Stimulated activated naive B cell treated with anti-CD40 and anti-IgM and Interleukin-4, amounts not matched to agents 10 μg/mL and 1 μg/mL and 100 μg/mL, for 72 hours (primary cell): ENCODE measurements at regions not wholly inside any gene's neighbourhood (a gene's known extent, or its start where the extent isn't known, plus 50 kb on each side); places are given as distances from the start of the nearest gene placed in this dataset.

Experiments
- ATAC-seq, 2 donors: fragments of 150-1000 bp; cut with Tn5 transposase; replicated peaks; 2 replicates each; pipeline ENCODE4 v1.10.0; 2021; ENCODE audit warnings: moderate library complexity in 1 of 2
- DNase-seq: peaks from one replicate; pipeline ENCODE4 v3.0.0; 2021
- H3K27ac Mint-ChIP-seq: one replicate; pipeline ENCODE4 v1.8.0; 2022; ENCODE audit warnings: mild to moderate bottlenecking, mixed read lengths
- H3K27me3 Mint-ChIP-seq, 2 donors: one replicate each; pipeline ENCODE4 v1.8.0; 2022; ENCODE audit warnings: mixed read lengths in 2 of 2
- H3K36me3 Mint-ChIP-seq, 2 donors: one replicate each; pipeline ENCODE4 v1.8.0; 2022; ENCODE audit warnings: mixed read lengths in 2 of 2, mild to moderate bottlenecking in 1 of 2
- H3K4me1 Mint-ChIP-seq, 2 donors: one replicate each; pipeline ENCODE4 v1.8.0; 2022; ENCODE audit warnings: mixed read lengths in 2 of 2, mild to moderate bottlenecking in 1 of 2
- H3K4me3 Mint-ChIP-seq, 2 donors: one replicate each; pipeline ENCODE4 v1.8.0; 2022; ENCODE audit warnings: mild to moderate bottlenecking in 2 of 2, mixed read lengths in 2 of 2, moderate library complexity in 1 of 2
- H3K9me3 Mint-ChIP-seq, 2 donors: one replicate each; pipeline ENCODE4 v1.8.0; 2022; ENCODE audit warnings: mixed read lengths in 2 of 2, mild to moderate bottlenecking in 1 of 2

DNA sequence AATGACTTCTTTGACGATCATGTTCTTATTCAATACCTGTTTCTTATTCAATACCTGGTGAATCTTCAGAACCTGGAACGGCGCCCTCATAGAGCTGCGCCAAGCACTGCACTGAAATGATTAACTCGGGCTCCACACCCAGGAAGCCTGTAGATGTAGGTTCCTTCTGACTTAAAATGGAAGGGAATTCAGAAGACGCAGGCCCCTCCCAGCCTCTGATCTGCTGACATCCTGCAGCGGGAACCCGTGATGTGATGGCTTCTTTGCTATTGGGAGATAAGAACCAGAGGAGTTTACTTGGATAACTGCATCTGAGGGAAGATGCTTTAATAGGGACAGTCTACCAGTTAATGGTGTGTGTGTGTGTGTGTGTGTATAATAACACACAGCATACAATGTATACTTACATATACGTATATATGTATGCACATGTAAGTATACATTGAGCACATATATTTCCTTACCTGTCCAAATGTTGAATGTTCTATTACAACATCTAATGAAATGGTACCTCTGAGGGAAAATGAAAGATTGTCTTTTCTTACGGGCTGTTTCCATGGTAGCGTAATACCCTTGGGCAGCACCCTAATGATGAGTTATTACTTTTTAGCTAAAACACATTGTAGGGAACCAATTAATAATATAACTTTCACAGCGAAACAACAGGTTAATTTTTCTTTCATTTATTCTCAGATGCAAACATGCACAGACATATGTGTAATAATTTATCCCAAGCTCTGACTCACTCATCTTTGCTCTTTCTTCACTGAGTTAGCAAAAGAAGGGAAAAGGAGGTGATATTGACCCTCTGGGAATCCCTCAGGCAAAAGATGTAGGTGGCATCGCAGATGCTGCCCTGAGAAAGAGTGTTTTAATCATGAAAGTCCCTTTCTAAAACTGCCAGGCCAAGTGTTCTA is 379.8 kb downstream of the SIPA1L2 start:
- Mint-ChIP-seq H3K9me3 (peaks cover 0 to 1% of the 10 kb centered on the region in 2 donors), H3K4me3 (no peak overlapping the region), H3K36me3 (no peaks in the 10 kb centered on the region), H3K27me3 (peaks cover 22 to 35% of the 10 kb centered on the region in 2 donors), H3K27ac (no peak overlapping the region), H3K4me1 (no peaks in the 10 kb centered on the region)
- ATAC-seq, result no peak
- no peak for DNase-seq

DNA sequence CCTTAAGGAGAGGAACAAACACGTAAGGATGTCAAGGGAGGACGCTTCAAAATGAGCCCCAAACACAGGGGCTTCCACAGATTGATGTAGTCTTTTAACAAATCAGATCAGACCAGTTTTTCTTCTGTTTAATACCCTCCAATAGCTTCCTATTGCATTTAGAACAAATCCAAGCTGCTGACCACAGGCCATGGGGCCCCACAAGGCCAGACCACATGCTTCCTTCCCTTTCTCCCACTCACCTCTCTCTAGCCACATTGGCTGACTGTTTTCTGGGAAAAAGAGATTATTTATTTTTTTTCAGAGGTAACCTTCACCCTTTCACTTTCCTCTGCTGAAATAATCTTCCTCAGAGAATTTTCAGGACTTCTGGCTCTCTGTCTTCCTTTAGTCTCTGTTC is 380.6 kb downstream of the SIPA1L2 start:
- Mint-ChIP-seq H3K27me3 (peaks cover 22 to 35% of the 10 kb centered on the region in 2 donors), H3K4me3 (no peak overlapping the region), H3K9me3 (peaks cover 0 to 1% of the 10 kb centered on the region in 2 donors), H3K36me3 (no peaks in the 10 kb centered on the region), H3K4me1 (no peaks in the 10 kb centered on the region), H3K27ac (no peak overlapping the region)
- DNase-seq (no peak), ATAC-seq (no peak)

DNA sequence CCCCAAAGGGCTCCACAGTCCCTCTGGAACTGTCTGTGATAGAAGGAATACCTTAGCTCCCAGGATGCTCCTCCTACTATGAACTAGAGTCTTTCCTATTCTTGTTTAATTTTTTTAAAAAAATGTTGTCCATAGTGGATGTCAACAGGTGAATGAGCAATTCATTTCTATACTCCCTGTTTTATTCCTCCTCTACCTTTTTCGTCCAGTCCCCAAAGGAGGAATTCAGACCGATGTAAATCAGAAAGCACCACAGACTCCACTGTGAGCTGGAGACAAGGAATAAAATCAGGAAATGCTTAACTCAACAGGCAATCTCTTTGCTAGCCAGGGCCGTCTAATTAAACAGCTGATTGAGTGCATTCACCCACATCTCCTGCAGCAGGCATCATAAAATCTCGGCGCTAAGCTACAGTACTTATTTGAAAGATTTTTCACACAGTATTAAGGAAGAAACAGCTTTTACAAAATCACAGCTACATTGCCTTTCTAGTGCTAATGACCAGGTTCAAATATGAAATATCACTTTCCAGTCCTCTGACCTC is 381.6 kb downstream of the SIPA1L2 start:
- peaks cover 27 to 39% of the 10 kb centered on the region in 2 donors for H3K27me3 Mint-ChIP-seq
- no peak overlapping the region for H3K27ac Mint-ChIP-seq
- ATAC-seq (no peak), DNase-seq (no peak)
- peaks cover 0 to 1% of the 10 kb centered on the region in 2 donors for H3K9me3 Mint-ChIP-seq
- no peaks in the 10 kb centered on the region for H3K4me1 Mint-ChIP-seq
- H3K4me3 Mint-ChIP-seq, result no peak overlapping the region
- no peaks in the 10 kb centered on the region for H3K36me3 Mint-ChIP-seq

DNA sequence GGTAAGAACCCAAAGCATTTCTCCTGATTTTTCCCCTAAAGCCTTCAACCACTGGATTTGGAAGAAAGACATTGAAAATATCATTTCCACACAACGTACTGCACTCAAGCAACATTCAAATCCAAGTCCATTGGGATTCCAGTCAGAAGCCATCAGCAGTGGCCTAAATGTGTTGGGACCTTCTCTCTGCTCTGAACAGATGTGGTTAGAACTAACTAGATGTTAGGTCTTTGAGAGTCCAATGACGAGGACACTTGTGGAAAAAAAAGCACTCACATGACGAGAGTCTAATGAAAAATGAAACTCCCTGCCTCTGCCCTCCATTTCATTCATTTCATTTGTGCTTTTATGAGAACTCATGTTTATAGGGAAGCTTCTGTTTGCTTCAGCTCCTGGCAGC is 382.3 kb downstream of the SIPA1L2 start:
- DNase-seq (no peak), ATAC-seq (no peak)
- Mint-ChIP-seq H3K4me3 (no peak overlapping the region), H3K27ac (no peak overlapping the region), H3K27me3 (peaks cover 24 to 35% of the 10 kb centered on the region in 2 donors), H3K9me3 (peaks cover 0 to 1% of the 10 kb centered on the region in 2 donors), H3K4me1 (no peaks in the 10 kb centered on the region), H3K36me3 (no peaks in the 10 kb centered on the region)

DNA sequence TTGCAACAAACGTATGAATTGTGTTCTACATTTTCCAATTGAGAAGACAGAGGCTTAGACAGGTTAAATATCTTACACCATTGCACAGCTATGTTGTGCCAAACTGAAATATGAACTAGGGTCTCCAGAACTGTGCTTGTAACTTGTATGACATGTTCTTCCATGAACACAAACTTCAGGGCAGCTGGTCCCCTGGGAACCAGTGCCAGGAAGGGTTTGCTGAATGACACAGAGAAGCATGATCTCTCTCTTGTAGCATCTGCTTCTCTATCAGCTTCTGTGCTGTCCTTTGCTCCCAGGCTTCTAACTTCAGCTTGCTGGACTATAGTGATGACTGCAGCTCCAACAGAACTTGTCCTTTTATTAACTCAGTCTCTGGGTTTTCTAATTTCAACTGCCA is 385.5 kb downstream of the SIPA1L2 start:
- DNase-seq, result no peak
- H3K4me1 Mint-ChIP-seq, result no peaks in the 10 kb centered on the region
- H3K27me3 Mint-ChIP-seq, result peaks cover 14 to 24% of the 10 kb centered on the region in 2 donors
- no peaks in the 10 kb centered on the region for H3K36me3 Mint-ChIP-seq
- ATAC-seq, result no peak
- H3K9me3 Mint-ChIP-seq, result peaks cover 5 to 6% of the 10 kb centered on the region in 2 donors
- no peak overlapping the region for H3K27ac Mint-ChIP-seq
- no peak overlapping the region for H3K4me3 Mint-ChIP-seq

DNA sequence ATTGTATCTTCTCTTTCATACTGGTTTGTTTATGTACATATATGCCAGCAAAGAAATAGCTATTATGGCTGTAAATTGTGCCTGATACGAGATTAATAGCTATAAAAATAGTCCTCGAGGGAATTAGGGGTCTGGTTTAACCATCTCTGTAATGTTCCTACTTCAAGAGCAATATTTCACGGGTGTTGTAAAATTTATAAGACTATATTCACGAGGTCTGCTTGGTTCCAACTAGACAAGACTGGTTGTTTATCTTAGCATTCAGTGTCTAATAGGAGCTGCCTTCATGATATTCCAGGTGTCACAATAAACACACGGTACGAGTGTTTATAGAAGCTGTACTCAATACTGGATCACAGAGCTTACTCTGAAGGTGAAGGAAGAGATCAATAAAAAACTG is 389.9 kb downstream of the SIPA1L2 start:
- Mint-ChIP-seq H3K4me1 (no peaks in the 10 kb centered on the region), H3K27ac (no peak overlapping the region), H3K27me3 (peaks cover 6 to 14% of the 10 kb centered on the region in 2 donors), H3K9me3 (peaks cover 6 to 7% of the 10 kb centered on the region in 2 donors), H3K36me3 (no peaks in the 10 kb centered on the region), H3K4me3 (no peak overlapping the region)
- DNase-seq (no peak), ATAC-seq (no peak)

DNA sequence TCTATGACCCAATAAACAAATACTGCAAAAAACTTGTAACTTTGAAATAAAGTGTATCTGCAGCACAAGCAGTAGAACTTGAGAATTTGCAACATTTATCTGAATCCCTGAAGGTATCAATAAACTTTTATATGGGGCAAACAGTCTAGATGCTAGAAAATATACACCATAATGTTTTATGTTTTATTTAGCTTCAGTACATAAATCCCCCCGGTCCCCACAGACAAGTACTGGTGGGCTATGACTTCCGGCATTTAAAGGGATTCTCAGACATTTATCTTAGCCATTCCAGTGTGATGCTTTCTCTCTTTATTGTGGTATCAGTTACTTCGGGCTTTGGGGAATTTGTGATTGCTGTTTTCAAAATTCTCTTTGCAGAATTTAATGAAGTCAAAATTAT is 390.4 kb downstream of the SIPA1L2 start:
- H3K4me3 Mint-ChIP-seq, result no peak overlapping the region
- no peaks in the 10 kb centered on the region for H3K4me1 Mint-ChIP-seq
- no peak overlapping the region for H3K27ac Mint-ChIP-seq
- H3K36me3 Mint-ChIP-seq, result no peaks in the 10 kb centered on the region
- H3K27me3 Mint-ChIP-seq, result peaks cover 6 to 14% of the 10 kb centered on the region in 2 donors
- H3K9me3 Mint-ChIP-seq, result peaks cover 6 to 7% of the 10 kb centered on the region in 2 donors
- DNase-seq (no peak), ATAC-seq (no peak)

DNA sequence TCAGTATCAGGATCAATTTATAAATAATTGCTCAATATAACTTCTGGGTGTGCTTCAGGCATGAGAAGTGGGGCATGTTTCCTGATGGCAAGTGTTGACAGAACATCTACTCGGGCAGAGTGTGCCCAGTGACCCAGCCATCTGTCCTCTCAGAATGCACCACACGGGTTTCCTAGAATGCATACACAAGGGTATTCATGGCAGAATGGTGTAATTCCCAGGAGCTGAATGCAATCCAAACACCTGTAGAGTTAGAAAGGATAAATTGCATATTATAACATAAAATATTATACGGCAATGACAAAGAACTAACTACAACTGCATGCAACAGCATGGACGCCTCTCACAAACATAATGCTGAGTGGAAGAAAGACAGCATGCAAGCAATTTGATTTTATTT is 391.9 kb downstream of the SIPA1L2 start:
- H3K27me3 Mint-ChIP-seq, result peaks cover 15 to 19% of the 10 kb centered on the region in 2 donors
- ATAC-seq (no peak), DNase-seq (no peak)
- peaks cover 6 to 12% of the 10 kb centered on the region in 2 donors for H3K9me3 Mint-ChIP-seq
- no peak overlapping the region for H3K27ac Mint-ChIP-seq
- no peak overlapping the region for H3K4me3 Mint-ChIP-seq
- no peaks in the 10 kb centered on the region for H3K4me1 Mint-ChIP-seq
- H3K36me3 Mint-ChIP-seq, result no peaks in the 10 kb centered on the region

DNA sequence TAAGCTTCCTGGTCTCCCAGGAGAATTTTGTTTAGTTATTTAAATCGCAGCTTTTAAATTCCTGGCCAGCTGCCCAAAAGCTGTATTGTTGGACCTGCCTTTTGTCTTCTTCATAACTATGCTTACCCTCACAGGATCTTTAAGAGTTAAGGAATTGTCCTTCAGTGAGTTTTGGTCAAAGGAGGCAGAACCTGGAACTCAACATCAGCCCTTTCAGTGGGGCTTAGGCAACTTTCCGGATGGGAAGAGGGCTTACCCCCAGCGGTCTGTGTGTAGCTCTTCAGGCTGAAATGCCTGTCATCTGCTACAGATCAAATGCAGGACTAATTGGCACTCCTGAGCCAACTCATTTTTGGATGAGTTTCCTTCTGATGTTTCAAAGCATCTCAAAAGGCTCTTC is 402.6 kb downstream of the SIPA1L2 start:
- Mint-ChIP-seq H3K27ac (no peak overlapping the region), H3K9me3 (peaks cover 3 to 5% of the 10 kb centered on the region in 2 donors), H3K4me3 (no peak overlapping the region), H3K27me3 (peaks cover 9 to 10% of the 10 kb centered on the region in 2 donors), H3K36me3 (peaks cover 0 to 1% of the 10 kb centered on the region in 2 donors), H3K4me1 (no peaks in the 10 kb centered on the region)
- DNase-seq (no peak), ATAC-seq (no peak)

DNA sequence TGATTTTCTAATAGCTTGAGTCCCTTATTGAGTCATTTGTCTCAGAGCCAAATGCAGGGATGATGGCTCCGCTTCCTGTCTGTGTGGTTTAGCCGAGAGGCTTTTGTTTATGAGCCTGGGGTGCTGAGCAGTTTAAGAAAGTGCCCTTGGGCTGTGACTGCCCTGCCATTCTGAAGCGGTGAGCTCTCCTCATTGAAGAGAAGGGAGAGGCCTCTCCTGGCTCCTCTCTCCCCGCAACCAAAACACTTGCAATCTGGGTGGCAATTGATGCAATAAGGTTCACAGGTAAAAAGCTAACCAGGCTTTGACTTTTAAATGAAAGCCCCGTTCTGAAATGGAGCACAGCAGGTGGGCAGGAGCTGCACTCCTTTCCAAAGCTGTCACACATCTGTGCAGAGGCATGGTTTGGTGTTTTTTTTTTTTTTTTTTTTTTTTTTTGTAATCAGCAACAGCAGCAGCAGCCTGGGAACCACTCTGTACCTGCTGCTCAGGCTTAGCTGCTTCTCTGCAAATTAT is 403.7 kb downstream of the SIPA1L2 start:
- DNase-seq, result no peak

DNA sequence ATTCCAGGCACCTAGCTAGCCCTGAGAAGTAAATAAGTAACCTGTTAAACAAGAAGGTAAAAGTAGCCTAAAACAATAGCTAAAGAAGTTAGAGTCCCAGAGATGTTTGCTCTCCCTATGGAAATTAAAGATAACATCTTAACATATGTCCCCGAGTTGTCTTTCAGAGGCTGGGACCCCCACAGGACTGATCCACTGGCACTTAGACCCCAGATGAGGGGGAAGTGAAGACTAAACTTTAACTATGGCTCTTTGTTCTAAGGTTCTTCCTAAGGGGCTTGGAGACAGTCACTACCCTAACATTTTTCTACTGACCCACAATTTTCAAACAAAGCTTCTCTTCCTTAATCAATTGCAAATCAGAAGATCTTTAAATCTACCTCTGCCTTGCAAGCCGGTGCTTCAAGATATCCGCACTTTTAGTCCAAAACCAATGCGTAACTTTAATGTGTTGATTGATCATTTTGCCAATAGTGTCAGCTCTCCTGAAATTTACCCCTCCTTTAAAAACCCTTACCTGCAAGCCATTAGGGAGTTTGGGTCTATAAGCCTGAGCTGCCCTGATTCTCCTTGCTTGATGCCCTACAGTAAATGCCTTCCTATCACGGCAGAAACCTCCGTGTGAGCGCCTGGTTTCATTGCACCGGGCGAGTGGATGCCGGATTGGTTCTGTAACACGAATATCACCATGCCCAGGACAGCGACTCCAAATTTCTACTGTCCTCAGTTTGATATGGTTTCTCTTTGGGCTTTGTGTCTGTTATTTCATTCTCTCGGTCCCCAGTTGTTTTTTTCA is 404.4 kb downstream of the SIPA1L2 start:
- Mint-ChIP-seq H3K27me3 (peaks cover 9 to 10% of the 10 kb centered on the region in 2 donors), H3K4me3 (no peak overlapping the region), H3K9me3 (peaks cover 3 to 5% of the 10 kb centered on the region in 2 donors), H3K4me1 (no peaks in the 10 kb centered on the region), H3K27ac (no peak overlapping the region), H3K36me3 (peaks cover 0 to 1% of the 10 kb centered on the region in 2 donors)
- ATAC-seq (no peak), DNase-seq (no peak)

More for the DNA sequence above, 403.7 kb downstream of the SIPA1L2 start:
- peaks cover 0 to 1% of the 10 kb centered on the region in 2 donors for H3K36me3 Mint-ChIP-seq
- H3K27ac Mint-ChIP-seq, result no peak overlapping the region
- H3K27me3 Mint-ChIP-seq, result peaks cover 9 to 10% of the 10 kb centered on the region in 2 donors
- no peaks in the 10 kb centered on the region for H3K4me1 Mint-ChIP-seq
- H3K4me3 Mint-ChIP-seq, result no peak overlapping the region
- ATAC-seq, result no peak
- H3K9me3 Mint-ChIP-seq, result peaks cover 3 to 5% of the 10 kb centered on the region in 2 donors

DNA sequence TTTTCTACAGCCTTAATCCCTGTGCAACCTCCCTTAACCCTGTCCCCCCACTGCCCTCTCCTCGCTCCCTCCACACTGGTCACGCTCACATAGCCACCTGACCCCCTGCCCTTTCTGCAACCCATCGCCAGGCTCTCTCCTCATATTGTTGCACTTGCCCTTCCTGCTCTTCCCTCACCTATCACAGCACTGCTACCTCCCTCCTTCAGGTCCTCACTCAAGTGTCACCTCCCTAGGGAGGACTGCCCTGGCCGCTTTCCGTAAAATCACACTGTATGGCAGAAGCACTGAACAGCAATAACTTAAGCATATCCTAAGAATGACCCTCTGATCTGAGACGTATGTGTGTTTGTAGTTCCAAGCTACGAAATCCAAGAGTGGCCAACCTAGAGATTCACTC is 406.0 kb downstream of the SIPA1L2 start:
- DNase-seq, result no peak
- no peak overlapping the region for H3K4me3 Mint-ChIP-seq
- no peaks in the 10 kb centered on the region for H3K9me3 Mint-ChIP-seq
- peaks cover 4 to 10% of the 10 kb centered on the region in 2 donors for H3K27me3 Mint-ChIP-seq
- ATAC-seq, result no peak
- no peaks in the 10 kb centered on the region for H3K36me3 Mint-ChIP-seq
- no peaks in the 10 kb centered on the region for H3K4me1 Mint-ChIP-seq
- no peak overlapping the region for H3K27ac Mint-ChIP-seq

DNA sequence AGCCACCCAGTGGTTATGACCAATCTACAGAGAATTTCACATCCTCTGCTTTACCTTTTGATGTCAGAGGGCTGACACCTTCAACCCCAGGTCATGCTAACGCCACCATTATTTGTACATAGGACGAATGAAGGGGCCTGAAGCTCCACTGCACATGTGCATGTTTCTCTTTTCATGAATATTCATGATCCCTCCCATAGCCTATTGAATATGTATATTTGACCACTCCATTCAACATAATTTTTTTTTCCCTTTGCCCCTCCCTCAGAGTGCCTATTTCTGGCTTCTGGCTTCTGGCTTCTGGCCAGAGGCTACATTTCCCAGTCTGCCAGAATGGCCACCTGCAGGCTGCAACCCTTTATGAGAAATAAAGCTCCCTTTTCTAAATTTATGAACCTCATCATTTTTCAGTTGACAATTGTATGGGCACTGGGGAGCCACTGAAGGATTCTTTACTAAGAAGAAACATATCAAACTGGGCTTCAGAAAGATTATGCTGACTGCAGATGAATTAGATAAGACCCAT is 406.7 kb downstream of the SIPA1L2 start:
- H3K36me3 Mint-ChIP-seq, result no peaks in the 10 kb centered on the region
- no peak for ATAC-seq
- H3K4me3 Mint-ChIP-seq, result no peak overlapping the region
- no peaks in the 10 kb centered on the region for H3K9me3 Mint-ChIP-seq
- no peak for DNase-seq
- H3K4me1 Mint-ChIP-seq, result no peaks in the 10 kb centered on the region
- peak overlapping the region; percentile 15 for H3K27ac Mint-ChIP-seq
- H3K27me3 Mint-ChIP-seq, result peaks cover 5 to 10% of the 10 kb centered on the region in 2 donors

DNA sequence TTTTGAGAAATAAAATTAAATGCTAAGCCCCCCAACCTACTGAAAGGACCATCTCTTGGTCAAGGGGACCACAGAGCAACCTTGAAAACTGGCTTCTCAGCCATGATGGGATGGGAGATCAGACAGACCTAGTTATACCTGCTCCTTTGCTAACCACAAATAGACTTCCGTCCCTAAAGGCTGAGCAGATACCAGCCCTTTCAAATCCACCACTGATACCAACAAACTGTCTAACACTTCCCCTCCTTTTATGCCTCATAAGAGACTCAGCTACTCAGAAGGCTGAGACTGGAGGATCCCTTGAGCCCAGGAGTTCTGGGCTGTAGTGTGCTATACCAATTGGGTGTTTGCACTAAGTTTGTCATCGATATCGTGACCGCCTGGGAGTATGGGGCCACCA is 407.3 kb downstream of the SIPA1L2 start:
- Mint-ChIP-seq H3K27me3 (peaks cover 8 to 10% of the 10 kb centered on the region in 2 donors), H3K4me1 (no peaks in the 10 kb centered on the region)
- ATAC-seq, result no peak

More for the DNA sequence above, 407.3 kb downstream of the SIPA1L2 start:
- no peak overlapping the region for H3K27ac Mint-ChIP-seq
- H3K4me3 Mint-ChIP-seq, result no peak overlapping the region
- H3K9me3 Mint-ChIP-seq, result no peaks in the 10 kb centered on the region
- DNase-seq, result no peak
- H3K36me3 Mint-ChIP-seq, result no peaks in the 10 kb centered on the region
